ENCODE measurements at regions not wholly inside any gene's neighbourhood (a gene's known extent, or its start where the extent isn't known, plus 50 kb on each side); places are given as distances from the start of the nearest gene placed in this dataset.

GRCh38 chr6:122008101-122008999, 391.1 kb upstream of the HSF2 start:
- no peaks in the 10 kb centered on the region for H3K4me1 ChIP-seq (ENCODE audit: low read depth, poor library complexity, severe bottlenecking)
- no peak for TF ChIP-seq CTCF (conservative IDR thresholded peaks at IDR 0.05; ENCODE audit: low read depth, low read length)
- H3K27ac ChIP-seq, result no peak overlapping the region
- no peak overlapping the region for H2AFZ ChIP-seq (ENCODE audit: low read depth)
- no peaks in the 10 kb centered on the region for H3K79me2 ChIP-seq (ENCODE audit: insufficient read depth, low read depth)
- H3K9ac ChIP-seq, result no peak overlapping the region
- H3K4me2 ChIP-seq, result no peak overlapping the region
- no peak overlapping the region for H3K4me3 ChIP-seq (IDR thresholded peaks at IDR 0.05; ENCODE audit: insufficient read depth, low read depth, low read length)
- no peaks in the 10 kb centered on the region for H3K27me3 ChIP-seq (ENCODE audit: insufficient read depth, low read depth)
- no peaks in the 10 kb centered on the region for H4K20me1 ChIP-seq (ENCODE audit: insufficient read depth)
- H3K36me3 ChIP-seq (ENCODE audit: insufficient read depth), result no peaks in the 10 kb centered on the region

- TF ChIP-seq CTCF (conservative IDR thresholded peaks at IDR 0.05; ENCODE audit: low read depth, low read length), result no peak
- Histone ChIP-seq H4K20me1 (ENCODE audit: insufficient read depth) (no peaks in the 10 kb centered on the region), H3K79me2 (ENCODE audit: insufficient read depth, low read depth) (no peaks in the 10 kb centered on the region), H3K4me1 (ENCODE audit: low read depth, poor library complexity, severe bottlenecking) (no peaks in the 10 kb centered on the region), H3K27me3 (ENCODE audit: insufficient read depth, low read depth) (no peaks in the 10 kb centered on the region), H3K36me3 (ENCODE audit: insufficient read depth) (no peaks in the 10 kb centered on the region), H2AFZ (ENCODE audit: low read depth) (no peak overlapping the region), H3K4me3 (IDR thresholded peaks at IDR 0.05; ENCODE audit: insufficient read depth, low read depth, low read length) (no peak overlapping the region), H3K4me2 (no peak overlapping the region), H3K9ac (no peak overlapping the region), H3K27ac (no peak overlapping the region)
Observed at GRCh38 chr6:122009000-122009350, 390.5 kb upstream of the HSF2 start.

- Histone ChIP-seq H3K27me3 (ENCODE audit: insufficient read depth, low read depth) (no peaks in the 10 kb centered on the region), H3K79me2 (ENCODE audit: insufficient read depth, low read depth) (no peaks in the 10 kb centered on the region), H3K4me1 (ENCODE audit: low read depth, poor library complexity, severe bottlenecking) (peaks cover 28% of the 10 kb centered on the region), H3K27ac (no peak overlapping the region), H3K4me3 (IDR thresholded peaks at IDR 0.05; ENCODE audit: insufficient read depth, low read depth, low read length) (no peak overlapping the region), H2AFZ (ENCODE audit: low read depth) (no peak overlapping the region), H4K20me1 (ENCODE audit: insufficient read depth) (no peaks in the 10 kb centered on the region), H3K4me2 (no peak overlapping the region), H3K36me3 (ENCODE audit: insufficient read depth) (no peaks in the 10 kb centered on the region), H3K9ac (no peak overlapping the region)
- TF ChIP-seq CTCF (conservative IDR thresholded peaks at IDR 0.05; ENCODE audit: low read depth, low read length), result no peak
Observed at GRCh38 chr6:122012578-122012977, 386.9 kb upstream of the HSF2 start.

- TF ChIP-seq CTCF (conservative IDR thresholded peaks at IDR 0.05; ENCODE audit: low read depth, low read length), result no peak
- H2AFZ ChIP-seq (ENCODE audit: low read depth), result no peak overlapping the region
- H3K9ac ChIP-seq, result no peak overlapping the region
- H3K4me3 ChIP-seq (IDR thresholded peaks at IDR 0.05; ENCODE audit: insufficient read depth, low read depth, low read length), result no peak overlapping the region
- H3K27me3 ChIP-seq (ENCODE audit: insufficient read depth, low read depth), result no peaks in the 10 kb centered on the region
- no peaks in the 10 kb centered on the region for H3K79me2 ChIP-seq (ENCODE audit: insufficient read depth, low read depth)
- H3K36me3 ChIP-seq (ENCODE audit: insufficient read depth), result no peaks in the 10 kb centered on the region
- H3K4me2 ChIP-seq, result no peak overlapping the region; the same call in 1 of the 2 replicates
- H3K27ac ChIP-seq, result no peak overlapping the region
- H4K20me1 ChIP-seq (ENCODE audit: insufficient read depth), result no peaks in the 10 kb centered on the region
- peaks cover 42% of the 10 kb centered on the region for H3K4me1 ChIP-seq (ENCODE audit: low read depth, poor library complexity, severe bottlenecking)
Observed at GRCh38 chr6:122014961-122015360, 384.5 kb upstream of the HSF2 start.
